Esophagus squamous epithelium (tissue), 5 donors: ENCODE measurements at regions not wholly inside any gene's neighbourhood (a gene's known extent, or its start where the extent isn't known, plus 50 kb on each side); places are given as distances from the start of the nearest gene placed in this dataset.
"Not testable (repeated sequence)": the region's sequence is repeated elsewhere in the genome, so short reads cannot be mapped to it uniquely, and the experiment has no call there.

Experiments
- DNase-seq: peaks from one replicate; lab custom pipeline; 2025; lab: John Stamatoyannopoulos, UW
- H3K27ac ChIP-seq, 4 donors: fragments of 200-600 bp; sonication (generic); one replicate each; pipeline ENCODE4 v1.5.1; 2016 to 2019; ENCODE audit warnings: mild to moderate bottlenecking in 1 of 4
- H3K27me3 ChIP-seq, 4 donors: fragments of 200-600 bp; sonication (generic); 1 replicate in 3 of 4; 2 replicates in 1 of 4; pipeline versions ENCODE4 v1.5.1 to v1.6.0; 2017 to 2021; ENCODE audit warnings: antibody characterized with exemption in 1 of 4
- H3K36me3 ChIP-seq, 3 donors: fragments of 200-600 bp; sonication (generic); one replicate each; pipeline ENCODE4 v1.5.1; 2016 to 2019
- H3K4me1 ChIP-seq, 3 donors: fragments of 200-600 bp; sonication (generic); one replicate each; pipeline ENCODE4 v1.5.1; 2017 to 2019
- H3K4me3 ChIP-seq, 4 donors: fragments of 200-600 bp; sonication (generic); 1 replicate in 3 of 4; 2 replicates in 1 of 4; pipeline ENCODE4 v1.5.1; 2016 to 2019; ENCODE audit warnings: mild to moderate bottlenecking in 2 of 4, moderate library complexity in 1 of 4
- H3K9me3 ChIP-seq, 3 donors: fragments of 200-600 bp; sonication (generic); one replicate each; pipeline ENCODE4 v1.5.1; 2016 to 2019
- CTCF ChIP-seq, 6 experiments: fragments of 450-650 bp in 4 of 6; fragments of 200-600 bp in 2 of 6; sonication (generic) in 2 of 6; IDR thresholded peaks; one replicate each; pipeline ENCODE4 v1.5.1; 2016 to 2019; ENCODE audit warnings: antibody characterized with exemption in 6 of 6, mild to moderate bottlenecking in 4 of 6, moderate library complexity in 4 of 6
- POLR2A ChIP-seq, 4 donors: fragments of 450-650 bp; IDR thresholded peaks; one replicate each; pipeline ENCODE4 v1.6.1; 2017; ENCODE audit warnings: antibody characterized with exemption in 4 of 4, mild to moderate bottlenecking in 4 of 4, moderate library complexity in 3 of 4
- WGBS, 2 donors: methylation state at CpG; one replicate each; pipeline ENCODE4 v1.1.5; 2018; 5-methylcytosine and 5-hydroxymethylcytosine counted together
- intact Hi-C: fragments of 100-400 bp; cut with DNase I; formaldehyde crosslinking; loops from one replicate; pipeline ENCODE4 v1.15.0; 2022
- donor health status: DM: yes; HTN: yes; CAD: no.

- H3K36me3 ChIP-seq = no peaks in the 10 kb centered on the region
- peaks cover 0 to 31% (median 0%) of the 10 kb centered on the region in 4 donors for H3K27me3 ChIP-seq
- no peaks in the 10 kb centered on the region for H3K4me1 ChIP-seq
- no peak for DNase-seq
- WGBS, 2 donors = 76 to 82% methylated on average over 3 to 6 of the region's 9 CpGs
- H3K9me3 ChIP-seq = no peaks in the 10 kb centered on the region
- no peak for TF ChIP-seq POLR2A (IDR thresholded peaks at IDR 0.05)
- TF ChIP-seq CTCF (IDR thresholded peaks at IDR 0.05) = no peak
- no peak overlapping the region for H3K27ac ChIP-seq
- intact Hi-C loops = no loop called here
- no peak overlapping the region for H3K4me3 ChIP-seq
Observed at GRCh38 chr22:22772396-22772795, 115.2 kb upstream of the IGLL5 start.

- 88% methylated on average over 2 of the region's 2 CpGs; no CpG with 5 or more reads in 1 of the 2 donors for WGBS, 2 donors
- Histone ChIP-seq H3K9me3 (no peaks in the 10 kb centered on the region), H3K27ac (no peak overlapping the region), H3K4me1 (no peaks in the 10 kb centered on the region), H3K27me3 (peaks cover 0 to 27% (median 0%) of the 10 kb centered on the region in 4 donors), H3K4me3 (no peak overlapping the region), H3K36me3 (no peaks in the 10 kb centered on the region)
- intact Hi-C loops = no loop called here
- DNase-seq = no peak
- TF ChIP-seq CTCF (IDR thresholded peaks at IDR 0.05) (no peak), POLR2A (IDR thresholded peaks at IDR 0.05) (no peak)
Observed at GRCh38 chr22:22772883-22773282, 114.7 kb upstream of the IGLL5 start.

GRCh38 chr22:22773427-22773826, 114.2 kb upstream of the IGLL5 start:
- H3K27ac ChIP-seq = no peak overlapping the region
- H3K4me3 ChIP-seq = no peak overlapping the region
- intact Hi-C loops = no loop called here
- DNase-seq = no peak
- no peaks in the 10 kb centered on the region for H3K36me3 ChIP-seq
- WGBS, 2 donors = 83 to 88% methylated on average over 3 to 5 of the region's 5 CpGs
- H3K27me3 ChIP-seq = peaks cover 0 to 21% (median 0%) of the 10 kb centered on the region in 4 donors
- no peak for TF ChIP-seq CTCF (IDR thresholded peaks at IDR 0.05)
- TF ChIP-seq POLR2A (IDR thresholded peaks at IDR 0.05) = no peak
- no peaks in the 10 kb centered on the region for H3K9me3 ChIP-seq
- H3K4me1 ChIP-seq = no peaks in the 10 kb centered on the region

GRCh38 chr22:22773979-22774604, 113.5 kb upstream of the IGLL5 start:
- TF ChIP-seq POLR2A (IDR thresholded peaks at IDR 0.05) (no peak), CTCF (IDR thresholded peaks at IDR 0.05) (no peak)
- 69 to 85% methylated on average over 4 of the region's 7 CpGs for WGBS, 2 donors
- Histone ChIP-seq H3K27ac (no peak overlapping the region), H3K27me3 (peaks cover 0 to 16% (median 0%) of the 10 kb centered on the region in 4 donors), H3K36me3 (no peaks in the 10 kb centered on the region), H3K4me3 (no peak overlapping the region), H3K9me3 (no peaks in the 10 kb centered on the region), H3K4me1 (no peaks in the 10 kb centered on the region)
- DNase-seq = no peak
- intact Hi-C loops = no loop called here

GRCh38 chr22:22774762-22775161, 112.9 kb upstream of the IGLL5 start:
- H3K4me1 ChIP-seq, H3K4me3 ChIP-seq, H3K27ac ChIP-seq, DNase-seq, H3K36me3 ChIP-seq, H3K27me3 ChIP-seq, H3K9me3 ChIP-seq, intact Hi-C loops: not testable (repeated sequence)
- 70 to 90% methylated on average over 3 of the region's 3 CpGs for WGBS, 2 donors
